CD4-positive, CD25-positive, alpha-beta regulatory T cell (primary cell): ENCODE measurements at regions not wholly inside any gene's neighbourhood (a gene's known extent, or its start where the extent isn't known, plus 50 kb on each side); places are given as distances from the start of the nearest gene placed in this dataset.

Source experiments
- ATAC-seq, 2 donors: fragments of 150-1000 bp; cut with Tn5 transposase; one replicate each; pipeline ENCODE4 v1.10.0; 2021; ENCODE audit warnings: low read depth in 2 of 2, moderate number of reproducible peaks in 2 of 2, moderate library complexity in 1 of 2
- DNase-seq, 3 donors: peaks; one replicate each; pipeline versions ENCODE4 v3.0.0 to v3.0.0-alpha.2; 2012 to 2022; ENCODE audit warnings: mixed read lengths in 1 of 3
- H3K27ac ChIP-seq: one replicate; pipeline ENCODE4 v1.7.0; 2013; ENCODE audit warnings: mild to moderate bottlenecking, low read length; ENCODE audit not compliant: insufficient read depth, poor library complexity, severe bottlenecking
- H3K27me3 ChIP-seq: one replicate; pipeline ENCODE4 v1.7.0; 2013; ENCODE audit warnings: low read length; ENCODE audit not compliant: control insufficient read depth, insufficient read depth
- H3K36me3 ChIP-seq: one replicate; pipeline ENCODE4 v1.7.0; 2013; ENCODE audit warnings: mild to moderate bottlenecking, low read length, moderate library complexity; ENCODE audit not compliant: control insufficient read depth, insufficient read depth
- H3K4me1 ChIP-seq: 2 replicates; pipeline ENCODE4 v1.7.0; 2013; ENCODE audit warnings: mild to moderate bottlenecking, low read length; ENCODE audit not compliant: insufficient read depth, control insufficient read depth, poor library complexity, severe bottlenecking
- H3K4me3 ChIP-seq: one replicate; pipeline ENCODE4 v1.7.0; 2013; ENCODE audit warnings: low read depth, mild to moderate bottlenecking, low read length, moderate library complexity
- H3K9me3 ChIP-seq, 2 experiments: 1 replicate in 1 of 2; 2 replicates in 1 of 2; pipeline ENCODE4 v1.7.0; 2013; ENCODE audit warnings: low read length in 2 of 2, mild to moderate bottlenecking in 1 of 2, moderate library complexity in 1 of 2; ENCODE audit not compliant: control insufficient read depth in 2 of 2
- H3K27ac Mint-ChIP-seq, 3 donors: one replicate each; pipeline ENCODE4 v1.8.0; 2020 to 2022; ENCODE audit warnings: mild to moderate bottlenecking in 3 of 3, mixed read lengths in 3 of 3, moderate library complexity in 2 of 3
- H3K27me3 Mint-ChIP-seq: one replicate; pipeline ENCODE4 v1.8.0; 2022; ENCODE audit warnings: mild to moderate bottlenecking, mixed read lengths
- H3K36me3 Mint-ChIP-seq: one replicate; pipeline ENCODE4 v1.8.0; 2020; ENCODE audit warnings: mixed read lengths
- H3K4me1 Mint-ChIP-seq, 4 donors: one replicate each; pipeline ENCODE4 v1.8.0; 2020 to 2022; ENCODE audit warnings: mixed read lengths in 4 of 4, mild to moderate bottlenecking in 1 of 4
- H3K4me3 Mint-ChIP-seq, 4 donors: one replicate each; pipeline ENCODE4 v1.8.0; 2020 to 2022; ENCODE audit warnings: mild to moderate bottlenecking in 4 of 4, mixed read lengths in 4 of 4, moderate library complexity in 3 of 4
- H3K9me3 Mint-ChIP-seq, 7 donors: one replicate each; pipeline ENCODE4 v1.8.0; 2020 to 2022; ENCODE audit warnings: mixed read lengths in 7 of 7, mild to moderate bottlenecking in 3 of 7, moderate library complexity in 2 of 7

DNA sequence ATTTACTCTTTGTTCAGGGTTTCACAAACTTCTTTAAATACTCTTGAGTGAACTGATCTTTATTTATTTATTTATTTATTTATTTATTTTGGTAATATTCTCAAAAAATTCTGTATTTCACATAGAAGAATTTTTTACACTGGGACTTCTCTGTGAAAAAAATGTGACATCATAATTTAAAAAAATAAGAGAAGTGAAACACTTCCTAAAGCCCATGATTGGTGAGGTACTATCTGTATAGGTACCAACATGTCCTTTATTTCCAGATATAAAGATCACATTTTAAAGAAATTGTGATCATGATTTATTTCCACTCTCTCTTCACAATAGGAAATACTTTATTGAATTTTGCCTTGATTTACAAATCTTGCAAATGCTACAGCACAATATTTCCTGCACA, 497.1 kb downstream of the FAT4 start:
- H3K4me1 Mint-ChIP-seq = no peaks in the 10 kb centered on the region

DNA sequence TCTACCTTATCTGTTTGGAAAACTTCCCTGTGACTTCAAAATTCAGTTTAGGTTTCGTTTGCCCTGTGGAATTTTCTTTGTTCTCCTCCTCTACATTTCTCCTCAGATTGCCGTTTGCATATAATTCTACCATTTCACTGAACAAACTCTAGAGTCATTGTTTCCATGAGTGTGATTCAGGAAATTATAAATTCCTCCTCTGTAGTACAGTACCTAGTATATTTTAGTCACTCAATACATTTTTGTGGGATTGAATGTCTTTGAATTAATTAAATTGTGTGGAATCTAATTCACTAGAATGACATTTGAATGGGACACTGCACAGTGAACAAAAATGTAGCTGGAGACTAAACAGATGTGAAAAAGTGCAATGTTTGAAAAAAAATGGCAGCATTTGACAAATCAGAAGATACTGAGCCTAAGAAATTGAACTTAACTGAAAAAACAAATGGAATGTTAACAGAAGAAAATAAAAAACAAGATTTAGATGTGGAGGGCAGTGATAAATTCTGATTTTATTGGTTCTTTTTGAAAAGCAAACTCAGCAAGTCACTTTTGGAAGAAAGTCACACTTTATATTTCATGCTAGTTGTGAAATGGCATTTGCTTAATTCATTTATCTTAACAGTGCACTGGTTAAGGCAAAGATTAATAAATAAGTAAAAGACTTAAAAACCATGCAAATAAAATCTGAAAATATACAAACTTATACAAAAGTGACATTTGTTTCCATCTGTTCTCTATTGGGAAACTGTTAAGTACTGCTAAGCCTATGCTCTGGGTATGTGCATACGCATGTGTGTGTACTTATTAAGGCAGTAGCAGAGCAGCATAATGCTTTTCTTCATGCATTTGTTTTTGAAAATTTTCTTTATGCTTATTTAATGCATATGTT, 512.3 kb downstream of the FAT4 start:
- H3K9me3 ChIP-seq = peaks cover 0 to 7% of the 10 kb centered on the region in 2 experiments
- no peaks in the 10 kb centered on the region for H3K27me3 ChIP-seq
- no peak overlapping the region for H3K4me3 Mint-ChIP-seq
- H3K27ac ChIP-seq = no peak overlapping the region
- H3K9me3 Mint-ChIP-seq = peaks cover 0 to 14% (median 5%) of the 10 kb centered on the region in 7 donors
- no peak overlapping the region for H3K4me3 ChIP-seq
- H3K27me3 Mint-ChIP-seq = no peaks in the 10 kb centered on the region
- ATAC-seq = no peak
- H3K27ac Mint-ChIP-seq = no peak overlapping the region
- H3K36me3 ChIP-seq = no peaks in the 10 kb centered on the region
- H3K4me1 Mint-ChIP-seq = no peaks in the 10 kb centered on the region
- H3K36me3 Mint-ChIP-seq = no peaks in the 10 kb centered on the region
- H3K4me1 ChIP-seq = no peaks in the 10 kb centered on the region
- DNase-seq = no peak

More for the DNA sequence above, 497.1 kb downstream of the FAT4 start:
- H3K36me3 ChIP-seq = no peaks in the 10 kb centered on the region
- no peaks in the 10 kb centered on the region for H3K27me3 ChIP-seq
- Mint-ChIP-seq H3K27me3 (no peaks in the 10 kb centered on the region), H3K9me3 (peaks cover 0 to 14% (median 5%) of the 10 kb centered on the region in 7 donors), H3K36me3 (no peaks in the 10 kb centered on the region), H3K27ac (no peak overlapping the region), H3K4me3 (no peak overlapping the region)
- DNase-seq = no peak
- peaks cover 0 to 2% of the 10 kb centered on the region in 2 experiments for H3K9me3 ChIP-seq
- no peak for ATAC-seq
- H3K4me1 ChIP-seq = no peaks in the 10 kb centered on the region
- H3K4me3 ChIP-seq = no peak overlapping the region
- no peak overlapping the region for H3K27ac ChIP-seq

DNA sequence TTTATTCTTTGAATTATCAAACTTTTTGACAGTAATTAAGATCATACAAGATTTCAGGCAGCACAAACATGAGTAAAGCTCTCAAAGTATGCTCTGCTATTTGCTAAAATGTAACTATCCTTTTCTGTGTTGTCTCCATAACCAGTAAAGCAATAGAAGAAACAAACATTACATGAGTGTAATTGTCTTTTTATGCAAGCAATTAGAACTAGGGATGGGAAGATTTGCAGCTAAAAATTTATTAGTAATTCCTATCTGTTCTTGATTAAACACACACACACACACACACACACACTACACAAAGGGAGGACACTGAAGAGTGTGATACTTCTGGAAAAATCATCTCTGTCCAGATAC, 512.9 kb downstream of the FAT4 start:
- H3K27me3 Mint-ChIP-seq = no peaks in the 10 kb centered on the region
- ATAC-seq = no peak
- Histone ChIP-seq H3K4me3 (no peak overlapping the region), H3K36me3 (no peaks in the 10 kb centered on the region), H3K9me3 (peaks cover 0 to 7% of the 10 kb centered on the region in 2 experiments), H3K27me3 (no peaks in the 10 kb centered on the region), H3K4me1 (no peaks in the 10 kb centered on the region), H3K27ac (no peak overlapping the region)
- no peak overlapping the region for H3K27ac Mint-ChIP-seq
- DNase-seq = no peak
- no peaks in the 10 kb centered on the region for H3K4me1 Mint-ChIP-seq
- H3K9me3 Mint-ChIP-seq = peaks cover 0 to 14% (median 4%) of the 10 kb centered on the region in 7 donors
- H3K4me3 Mint-ChIP-seq = no peak overlapping the region
- H3K36me3 Mint-ChIP-seq = no peaks in the 10 kb centered on the region

DNA sequence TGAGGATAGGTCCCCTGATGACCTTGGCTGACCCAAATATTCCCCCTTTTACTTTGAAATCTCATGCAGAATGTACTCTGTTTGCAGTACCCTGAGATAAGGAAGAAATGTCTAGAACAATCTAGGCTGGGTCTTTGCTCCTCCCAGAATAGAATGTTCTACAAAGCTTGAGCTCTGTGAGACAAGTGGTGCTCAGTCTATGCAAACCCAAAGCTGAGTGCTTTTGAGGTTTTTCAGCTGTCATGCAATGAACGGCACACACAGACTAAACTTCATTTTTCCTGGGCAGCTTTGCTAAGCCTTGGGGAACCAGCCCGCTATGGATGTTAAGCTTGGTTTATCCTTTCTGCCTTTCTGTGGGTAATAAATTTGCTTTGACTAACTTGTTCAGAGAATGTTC, 513.6 kb downstream of the FAT4 start:
- Histone ChIP-seq H3K27ac (no peak overlapping the region), H3K27me3 (no peaks in the 10 kb centered on the region), H3K4me1 (no peaks in the 10 kb centered on the region), H3K9me3 (peaks cover 0 to 7% of the 10 kb centered on the region in 2 experiments), H3K4me3 (no peak overlapping the region), H3K36me3 (no peaks in the 10 kb centered on the region)
- Mint-ChIP-seq H3K4me1 (no peaks in the 10 kb centered on the region), H3K9me3 (peaks cover 0 to 14% (median 4%) of the 10 kb centered on the region in 7 donors), H3K4me3 (no peak overlapping the region), H3K27me3 (no peaks in the 10 kb centered on the region), H3K27ac (no peak overlapping the region), H3K36me3 (no peaks in the 10 kb centered on the region)
- ATAC-seq (no peak), DNase-seq (no peak)

DNA sequence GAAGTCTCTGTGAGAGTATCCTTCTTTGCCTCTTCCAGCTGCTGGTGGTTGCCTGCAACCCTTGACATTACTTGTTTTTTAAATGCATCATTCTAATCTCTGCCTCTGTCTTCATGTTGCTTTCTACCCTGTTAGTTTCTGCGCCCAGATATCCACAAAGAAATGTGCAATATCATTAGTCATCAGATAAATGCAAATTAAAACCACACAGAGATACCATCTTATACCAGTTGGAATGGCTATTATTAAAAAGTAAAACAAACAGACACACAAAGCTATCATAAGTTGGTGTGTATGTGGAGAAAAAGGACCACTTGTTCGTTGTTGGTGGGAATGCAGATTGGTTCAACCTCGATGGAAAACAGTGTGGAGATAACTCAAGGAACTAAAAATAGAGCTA, 517.4 kb downstream of the FAT4 start:
- Histone ChIP-seq H3K27me3 (no peaks in the 10 kb centered on the region), H3K9me3 (no peaks in the 10 kb centered on the region), H3K36me3 (no peaks in the 10 kb centered on the region), H3K4me3 (no peak overlapping the region), H3K27ac (no peak overlapping the region), H3K4me1 (no peaks in the 10 kb centered on the region)
- no peaks in the 10 kb centered on the region for H3K4me1 Mint-ChIP-seq
- no peak for DNase-seq
- no peak overlapping the region for H3K27ac Mint-ChIP-seq
- no peak overlapping the region for H3K4me3 Mint-ChIP-seq
- ATAC-seq = no peak
- no peaks in the 10 kb centered on the region for H3K36me3 Mint-ChIP-seq
- peaks cover 4 to 11% (median 7%) of the 10 kb centered on the region in 7 donors for H3K9me3 Mint-ChIP-seq
- no peaks in the 10 kb centered on the region for H3K27me3 Mint-ChIP-seq

DNA sequence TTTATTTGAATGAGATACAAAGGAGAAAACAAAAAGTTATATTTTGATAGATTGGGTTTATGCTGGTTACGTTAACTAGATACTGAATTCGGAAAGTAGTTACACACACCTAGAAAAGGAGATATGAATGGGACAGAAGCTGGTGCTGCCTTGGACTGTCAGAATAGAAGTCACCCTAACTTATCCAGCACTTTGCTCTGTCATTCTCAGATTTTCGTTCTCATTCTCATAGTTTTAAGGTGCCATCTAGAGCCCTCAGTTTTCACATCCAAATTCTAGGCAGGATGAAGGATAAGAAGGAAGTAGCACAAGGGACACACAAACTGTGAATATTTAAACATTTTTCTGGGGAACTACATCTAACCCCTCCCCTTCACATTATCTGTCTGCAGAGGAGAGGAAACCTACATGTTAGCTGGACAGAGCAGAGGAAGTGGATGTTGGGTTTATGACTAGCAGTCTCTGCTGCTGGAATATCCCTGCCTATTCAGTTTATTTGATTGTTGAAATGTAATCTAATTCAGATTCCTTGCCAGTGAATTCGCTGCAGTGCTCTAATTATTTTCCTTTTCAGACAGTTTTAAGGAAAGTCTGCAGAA, 521.9 kb downstream of the FAT4 start:
- Mint-ChIP-seq H3K9me3 (peaks cover 4 to 12% (median 6%) of the 10 kb centered on the region in 7 donors), H3K4me1 (no peaks in the 10 kb centered on the region), H3K27me3 (no peaks in the 10 kb centered on the region), H3K36me3 (no peaks in the 10 kb centered on the region), H3K27ac (no peak overlapping the region), H3K4me3 (no peak overlapping the region)
- Histone ChIP-seq H3K27ac (no peak overlapping the region), H3K4me1 (no peaks in the 10 kb centered on the region), H3K36me3 (no peaks in the 10 kb centered on the region), H3K9me3 (peaks cover 0 to 2% of the 10 kb centered on the region in 2 experiments), H3K27me3 (no peaks in the 10 kb centered on the region), H3K4me3 (no peak overlapping the region)
- ATAC-seq (no peak), DNase-seq (no peak)

DNA sequence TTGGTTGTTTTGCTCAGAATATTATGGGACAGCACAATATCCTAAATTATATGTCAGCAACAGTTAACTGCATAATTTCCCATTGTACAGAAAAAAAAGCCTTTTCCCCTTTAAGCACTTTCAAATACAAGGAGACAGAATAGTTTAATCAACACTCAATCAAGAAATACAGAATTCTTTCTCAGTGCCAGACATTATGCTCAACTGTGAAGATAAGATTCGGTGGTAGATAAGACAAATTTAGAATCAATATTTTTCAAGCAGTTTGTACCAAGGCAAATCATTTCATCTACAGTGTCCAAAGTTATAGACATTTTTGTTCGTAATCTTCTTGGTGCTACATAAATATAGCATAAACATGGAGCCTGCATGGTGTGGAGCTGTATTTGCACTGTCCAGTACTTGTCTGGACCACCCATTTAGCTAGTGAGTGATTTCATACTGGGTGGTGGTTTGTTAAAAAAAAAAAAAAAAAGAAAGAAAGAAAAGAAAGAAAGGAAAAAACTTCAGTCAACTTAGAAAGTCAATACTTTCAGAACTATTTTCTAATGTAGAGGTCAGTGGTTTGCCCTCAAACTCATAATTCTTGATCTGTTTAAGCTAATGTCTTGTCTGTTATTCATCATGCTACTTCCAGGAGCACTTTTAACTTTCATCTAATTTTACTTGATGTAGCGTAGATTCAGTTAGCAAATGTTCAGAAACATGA, 522.9 kb downstream of the FAT4 start:
- no peaks in the 10 kb centered on the region for H3K27me3 ChIP-seq
- no peak overlapping the region for H3K4me3 ChIP-seq
- Mint-ChIP-seq H3K4me3 (no peak overlapping the region), H3K9me3 (peaks cover 2 to 12% (median 5%) of the 10 kb centered on the region in 7 donors), H3K4me1 (no peaks in the 10 kb centered on the region), H3K36me3 (no peaks in the 10 kb centered on the region), H3K27ac (no peak overlapping the region), H3K27me3 (no peaks in the 10 kb centered on the region)
- no peak for ATAC-seq
- H3K36me3 ChIP-seq = no peaks in the 10 kb centered on the region
- no peak overlapping the region for H3K27ac ChIP-seq
- H3K9me3 ChIP-seq = peaks cover 0 to 2% of the 10 kb centered on the region in 2 experiments
- no peaks in the 10 kb centered on the region for H3K4me1 ChIP-seq
- DNase-seq = no peak
